ENCODE measurements at regions not wholly inside any gene's neighbourhood (a gene's known extent, or its start where the extent isn't known, plus 50 kb on each side); places are given as distances from the start of the nearest gene placed in this dataset.
"Not testable (repeated sequence)": the region's sequence is repeated elsewhere in the genome, so short reads cannot be mapped to it uniquely, and the experiment has no call there.

DNA sequence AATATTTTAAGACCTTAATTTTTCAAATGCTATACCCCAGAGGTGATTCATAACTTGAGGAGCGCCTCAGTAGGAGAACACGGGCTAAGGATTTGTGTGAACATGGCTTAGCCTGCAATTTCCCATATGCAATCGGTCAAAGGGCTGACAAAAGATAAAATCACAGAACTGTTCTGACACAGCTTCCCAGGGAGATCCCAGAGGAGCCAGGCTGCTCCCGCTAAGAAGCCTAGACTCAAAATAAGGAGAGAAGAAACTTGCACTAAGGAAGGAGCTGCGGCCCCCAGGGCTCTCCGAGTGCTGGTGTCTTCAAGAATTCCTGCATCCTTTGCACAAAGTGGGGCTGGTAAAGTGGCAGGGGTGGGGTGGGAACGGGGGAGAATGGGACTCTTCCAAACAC lies 106.3 kb upstream of the DLG1 start:
- H3K4me3 ChIP-seq: no peak overlapping the region
- 79% methylated on average over 7 of the region's 7 CpGs for WGBS
- peaks cover 0 to 4% (median 2%) of the 10 kb centered on the region in 4 donors for H3K9me3 ChIP-seq
- no peak overlapping the region for H3K27ac ChIP-seq (replicated peaks in 1 of 4)
- no peak for TF ChIP-seq POLR2AphosphoS5 (IDR thresholded peaks at IDR 0.05)
- no peak for TF ChIP-seq POLR2A (IDR thresholded peaks at IDR 0.05; ENCODE audit: low read depth)
- TF ChIP-seq, protein P1, sequence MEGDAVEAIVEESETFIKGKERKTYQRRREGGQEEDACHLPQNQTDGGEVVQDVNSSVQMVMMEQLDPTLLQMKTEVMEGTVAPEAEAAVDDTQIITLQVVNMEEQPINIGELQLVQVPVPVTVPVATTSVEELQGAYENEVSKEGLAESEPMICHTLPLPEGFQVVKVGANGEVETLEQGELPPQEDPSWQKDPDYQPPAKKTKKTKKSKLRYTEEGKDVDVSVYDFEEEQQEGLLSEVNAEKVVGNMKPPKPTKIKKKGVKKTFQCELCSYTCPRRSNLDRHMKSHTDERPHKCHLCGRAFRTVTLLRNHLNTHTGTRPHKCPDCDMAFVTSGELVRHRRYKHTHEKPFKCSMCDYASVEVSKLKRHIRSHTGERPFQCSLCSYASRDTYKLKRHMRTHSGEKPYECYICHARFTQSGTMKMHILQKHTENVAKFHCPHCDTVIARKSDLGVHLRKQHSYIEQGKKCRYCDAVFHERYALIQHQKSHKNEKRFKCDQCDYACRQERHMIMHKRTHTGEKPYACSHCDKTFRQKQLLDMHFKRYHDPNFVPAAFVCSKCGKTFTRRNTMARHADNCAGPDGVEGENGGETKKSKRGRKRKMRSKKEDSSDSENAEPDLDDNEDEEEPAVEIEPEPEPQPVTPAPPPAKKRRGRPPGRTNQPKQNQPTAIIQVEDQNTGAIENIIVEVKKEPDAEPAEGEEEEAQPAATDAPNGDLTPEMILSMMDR (IDR thresholded peaks at IDR 0.05): no peak
- no peak for TF ChIP-seq EP300 (IDR thresholded peaks at IDR 0.05)
- H3K4me1 ChIP-seq: no peaks in the 10 kb centered on the region
- DNase-seq (ENCODE audit: extremely low spot score): no peak
- intact Hi-C loops (cut with DNase I): no loop called here
- no peaks in the 10 kb centered on the region for H3K27me3 ChIP-seq
- no peaks in the 10 kb centered on the region for H3K36me3 ChIP-seq

DNA sequence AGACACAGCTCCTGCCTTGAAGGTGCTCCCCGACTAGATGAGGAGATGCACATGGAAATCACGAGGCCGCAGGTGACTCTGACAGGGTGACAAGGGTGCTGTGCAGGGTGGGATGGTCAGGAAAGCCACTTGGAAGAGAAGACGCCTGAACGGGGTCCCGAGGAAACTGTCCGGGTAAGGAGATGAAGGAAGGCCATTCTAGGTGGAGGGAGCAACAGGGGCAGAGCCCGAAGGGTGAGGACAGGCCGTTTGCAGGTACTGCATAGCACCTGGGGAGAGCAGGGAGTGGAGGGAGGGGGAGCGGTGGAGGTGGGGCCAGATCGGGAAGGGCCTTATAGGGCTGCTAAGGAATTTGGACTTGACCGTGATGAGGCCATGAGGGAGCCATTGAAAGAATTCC lies 105.6 kb upstream of the DLG1 start:
- H3K27me3 ChIP-seq: no peaks in the 10 kb centered on the region
- no peaks in the 10 kb centered on the region for H3K9me3 ChIP-seq
- no peak overlapping the region for H3K27ac ChIP-seq (replicated peaks in 1 of 4)
- no peak for DNase-seq (ENCODE audit: extremely low spot score)
- no peaks in the 10 kb centered on the region for H3K4me1 ChIP-seq
- WGBS: 92% methylated on average over 12 of the region's 12 CpGs
- intact Hi-C loops (cut with DNase I): no loop called here
- no peak overlapping the region for H3K4me3 ChIP-seq
- no peaks in the 10 kb centered on the region for H3K36me3 ChIP-seq
- no peak for TF ChIP-seq POLR2A (IDR thresholded peaks at IDR 0.05; ENCODE audit: low read depth)
- no peak for TF ChIP-seq EP300 (IDR thresholded peaks at IDR 0.05)
- TF ChIP-seq POLR2AphosphoS5 (IDR thresholded peaks at IDR 0.05): no peak
- TF ChIP-seq, protein P1 (IDR thresholded peaks at IDR 0.05): no peak

DNA sequence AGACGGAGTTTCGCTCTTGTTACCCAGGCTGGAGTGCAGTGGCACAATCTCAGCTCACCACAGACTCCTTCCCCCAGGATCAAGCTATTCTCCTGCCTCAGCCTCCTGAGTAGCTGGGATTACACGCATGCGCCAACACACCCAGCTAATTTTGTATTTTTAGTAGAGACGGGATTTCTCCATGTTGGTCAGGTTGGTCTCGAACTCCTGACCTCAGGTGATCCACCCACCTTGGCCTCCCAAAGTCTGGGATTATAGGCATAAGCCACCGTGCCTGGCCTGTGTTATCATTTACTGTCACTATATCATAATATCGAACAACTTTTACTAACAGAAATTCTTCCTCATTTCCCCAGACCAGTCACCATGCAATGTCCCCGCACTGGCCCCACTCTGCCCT lies 104.0 kb upstream of the DLG1 start:
- DNase-seq (ENCODE audit: extremely low spot score); H3K36me3 ChIP-seq; H3K9me3 ChIP-seq; H3K27me3 ChIP-seq; intact Hi-C loops (cut with DNase I); H3K4me3 ChIP-seq; H3K4me1 ChIP-seq; H3K27ac ChIP-seq (replicated peaks in 1 of 4): not testable (repeated sequence)
- WGBS: 95% methylated on average over 9 of the region's 9 CpGs

DNA sequence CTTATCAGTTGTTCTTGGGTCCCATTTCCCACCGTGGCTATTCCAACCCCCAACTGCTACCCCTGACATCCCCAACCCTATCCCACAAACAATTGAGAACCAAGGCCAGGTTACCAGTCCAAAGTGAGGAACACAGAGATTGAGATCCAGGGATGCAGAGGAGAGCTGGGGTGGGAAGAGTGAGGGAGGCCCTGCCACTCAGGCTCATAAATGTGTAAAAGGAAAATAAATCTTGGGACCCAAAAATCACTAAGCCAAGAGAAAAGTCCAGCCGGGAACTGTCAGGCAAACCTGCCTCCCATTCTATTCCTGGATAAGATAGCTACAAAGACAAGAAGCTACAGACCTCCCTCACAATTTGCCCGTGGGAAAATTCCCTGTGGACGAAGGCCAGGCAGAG lies 101.1 kb upstream of the DLG1 start:
- H3K27ac ChIP-seq (replicated peaks in 1 of 4): no peak overlapping the region
- H3K4me3 ChIP-seq: no peak overlapping the region
- no peaks in the 10 kb centered on the region for H3K9me3 ChIP-seq
- no peaks in the 10 kb centered on the region for H3K27me3 ChIP-seq
- H3K36me3 ChIP-seq: no peaks in the 10 kb centered on the region
- DNase-seq (ENCODE audit: extremely low spot score): no peak
- intact Hi-C loops (cut with DNase I): no loop called here
- peaks cover 8 to 11% (median 10%) of the 10 kb centered on the region in 4 donors for H3K4me1 ChIP-seq
- no peak for TF ChIP-seq POLR2A (IDR thresholded peaks at IDR 0.05; ENCODE audit: low read depth)
- TF ChIP-seq, protein P1 (IDR thresholded peaks at IDR 0.05): no peak
- TF ChIP-seq POLR2AphosphoS5 (IDR thresholded peaks at IDR 0.05): no peak
- no peak for TF ChIP-seq EP300 (IDR thresholded peaks at IDR 0.05)
- 61% methylated on average over 4 of the region's 4 CpGs for WGBS

DNA sequence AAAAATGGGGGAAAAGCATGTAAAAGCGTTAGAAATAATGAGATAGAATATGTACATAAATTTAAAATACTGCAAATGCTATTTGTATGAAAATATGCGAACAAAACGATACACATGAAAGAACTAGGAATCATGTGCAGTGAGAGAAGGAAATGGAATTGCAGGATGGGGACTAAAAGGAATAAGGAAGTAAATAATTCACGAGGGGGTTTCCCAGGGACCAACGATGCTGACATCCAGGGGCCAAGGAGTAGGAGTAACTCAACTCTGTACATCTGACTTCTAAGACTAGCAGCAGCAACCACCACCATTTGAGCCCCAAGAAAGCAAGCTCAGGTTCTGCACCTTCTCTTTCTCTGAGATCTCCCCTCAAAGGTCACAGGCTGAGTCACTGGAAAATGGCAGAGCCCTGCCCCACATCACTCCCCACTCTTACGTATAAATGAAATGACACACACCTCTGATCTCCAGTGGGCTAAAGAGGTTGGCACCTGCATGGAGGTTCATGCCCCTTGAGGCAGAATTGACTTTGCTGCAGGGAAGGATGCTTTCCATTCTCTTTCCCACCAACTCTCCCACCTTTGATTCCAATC lies 100.0 kb upstream of the DLG1 start:
- intact Hi-C loops (cut with DNase I): no loop called here
- Histone ChIP-seq H3K27ac (replicated peaks in 1 of 4) (no peak overlapping the region), H3K4me3 (no peak overlapping the region), H3K4me1 (peaks cover 10 to 13% (median 12%) of the 10 kb centered on the region in 4 donors), H3K9me3 (no peaks in the 10 kb centered on the region), H3K27me3 (no peaks in the 10 kb centered on the region), H3K36me3 (no peaks in the 10 kb centered on the region)
- no peak for TF ChIP-seq POLR2AphosphoS5 (IDR thresholded peaks at IDR 0.05)
- no peak for TF ChIP-seq POLR2A (IDR thresholded peaks at IDR 0.05; ENCODE audit: low read depth)
- TF ChIP-seq, protein P1 (IDR thresholded peaks at IDR 0.05): no peak
- no peak for TF ChIP-seq EP300 (IDR thresholded peaks at IDR 0.05)
- WGBS: 84% methylated on average over 6 of the region's 6 CpGs
- DNase-seq (ENCODE audit: extremely low spot score): no peak
